Neural progenitor cell (in vitro differentiated cells): ENCODE measurements at regions not wholly inside any gene's neighbourhood (a gene's known extent, or its start where the extent isn't known, plus 50 kb on each side); places are given as distances from the start of the nearest gene placed in this dataset.

ENCODE experiments used
- EZH2phosphoT487 ChIP-seq: fragments of 200-600 bp; sonication (generic); IDR thresholded peaks from 2 replicates; pipeline ENCODE4 v1.6.1; 2017; ENCODE audit warnings: antibody characterized with exemption
- TF ChIP-seq, protein P1 (sequence below): fragments of 200-600 bp; sonication (generic); IDR thresholded peaks from 2 replicates; pipeline ENCODE4 v1.5.1; 2017; ENCODE audit warnings: antibody characterized with exemption, mild to moderate bottlenecking

DNA sequence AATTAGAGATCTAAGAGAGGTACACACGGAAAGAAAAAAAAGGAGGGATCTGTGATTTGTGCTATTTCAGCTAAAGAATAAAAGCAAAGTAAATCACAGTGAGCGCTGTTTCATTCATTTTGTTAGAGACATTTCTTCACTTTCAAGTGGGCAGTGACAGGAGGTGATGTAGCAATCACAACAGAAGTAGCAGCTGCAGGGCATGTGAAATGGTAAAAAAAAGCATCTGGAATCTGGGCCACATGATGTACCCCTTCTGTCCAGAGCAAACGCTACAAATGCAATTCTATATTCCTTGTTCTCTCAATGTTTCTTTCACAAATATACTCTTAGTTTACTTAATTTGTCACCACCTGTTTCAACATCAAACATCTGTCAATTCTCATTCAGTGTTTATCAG is 786.5 kb downstream of the LRRIQ3 start:
- TF ChIP-seq, protein P1, sequence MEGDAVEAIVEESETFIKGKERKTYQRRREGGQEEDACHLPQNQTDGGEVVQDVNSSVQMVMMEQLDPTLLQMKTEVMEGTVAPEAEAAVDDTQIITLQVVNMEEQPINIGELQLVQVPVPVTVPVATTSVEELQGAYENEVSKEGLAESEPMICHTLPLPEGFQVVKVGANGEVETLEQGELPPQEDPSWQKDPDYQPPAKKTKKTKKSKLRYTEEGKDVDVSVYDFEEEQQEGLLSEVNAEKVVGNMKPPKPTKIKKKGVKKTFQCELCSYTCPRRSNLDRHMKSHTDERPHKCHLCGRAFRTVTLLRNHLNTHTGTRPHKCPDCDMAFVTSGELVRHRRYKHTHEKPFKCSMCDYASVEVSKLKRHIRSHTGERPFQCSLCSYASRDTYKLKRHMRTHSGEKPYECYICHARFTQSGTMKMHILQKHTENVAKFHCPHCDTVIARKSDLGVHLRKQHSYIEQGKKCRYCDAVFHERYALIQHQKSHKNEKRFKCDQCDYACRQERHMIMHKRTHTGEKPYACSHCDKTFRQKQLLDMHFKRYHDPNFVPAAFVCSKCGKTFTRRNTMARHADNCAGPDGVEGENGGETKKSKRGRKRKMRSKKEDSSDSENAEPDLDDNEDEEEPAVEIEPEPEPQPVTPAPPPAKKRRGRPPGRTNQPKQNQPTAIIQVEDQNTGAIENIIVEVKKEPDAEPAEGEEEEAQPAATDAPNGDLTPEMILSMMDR: no peak
- no peak for TF ChIP-seq EZH2phosphoT487
